ENCODE measurements at regions not wholly inside any gene's neighbourhood (a gene's known extent, or its start where the extent isn't known, plus 50 kb on each side); places are given as distances from the start of the nearest gene placed in this dataset.
A peak's percentile ranks its signal among the peaks of the same experiment; 100 is the strongest.

- no TSS peak for BruUV-seq (replicated peaks)
- no peak for DNase-seq (ENCODE audit: low read depth, low spot score)
- intact Hi-C loops (cut with micrococcal nuclease; ENCODE audit: unreplicated experiment) = loop anchor here (5.0 to 10.0 kb wide), 2 partner anchors 144 to 403 kb away; no protein-coding TSS in a partner anchor
- ATAC-seq = no peak
- Histone ChIP-seq H3K27ac (ENCODE audit: low read length) (peak overlapping the region; percentile 61), H3K4me1 (ENCODE audit: control insufficient read depth, insufficient read depth, low read length) (peaks cover 56% of the 10 kb centered on the region), H3K36me3 (ENCODE audit: control insufficient read depth, insufficient read depth, low read length) (no peaks in the 10 kb centered on the region), H3K27me3 (ENCODE audit: control insufficient read depth, insufficient read depth, low read length) (no peaks in the 10 kb centered on the region), H3K9me3 (ENCODE audit: control insufficient read depth, insufficient read depth, low read depth, low read length) (no peaks in the 10 kb centered on the region), H3K4me3 (ENCODE audit: low read depth in 2 of 2, low read length in 2 of 2) (peak overlapping the region; percentile 3 to 19; a peak in 2 of 4 replicates)
- CTCF ChIA-PET = interaction anchor here (0.6 kb wide), 1 partner anchor 43 kb away, joined by 3 read pairs; no protein-coding TSS in a partner anchor
- TF ChIP-seq, protein P1, sequence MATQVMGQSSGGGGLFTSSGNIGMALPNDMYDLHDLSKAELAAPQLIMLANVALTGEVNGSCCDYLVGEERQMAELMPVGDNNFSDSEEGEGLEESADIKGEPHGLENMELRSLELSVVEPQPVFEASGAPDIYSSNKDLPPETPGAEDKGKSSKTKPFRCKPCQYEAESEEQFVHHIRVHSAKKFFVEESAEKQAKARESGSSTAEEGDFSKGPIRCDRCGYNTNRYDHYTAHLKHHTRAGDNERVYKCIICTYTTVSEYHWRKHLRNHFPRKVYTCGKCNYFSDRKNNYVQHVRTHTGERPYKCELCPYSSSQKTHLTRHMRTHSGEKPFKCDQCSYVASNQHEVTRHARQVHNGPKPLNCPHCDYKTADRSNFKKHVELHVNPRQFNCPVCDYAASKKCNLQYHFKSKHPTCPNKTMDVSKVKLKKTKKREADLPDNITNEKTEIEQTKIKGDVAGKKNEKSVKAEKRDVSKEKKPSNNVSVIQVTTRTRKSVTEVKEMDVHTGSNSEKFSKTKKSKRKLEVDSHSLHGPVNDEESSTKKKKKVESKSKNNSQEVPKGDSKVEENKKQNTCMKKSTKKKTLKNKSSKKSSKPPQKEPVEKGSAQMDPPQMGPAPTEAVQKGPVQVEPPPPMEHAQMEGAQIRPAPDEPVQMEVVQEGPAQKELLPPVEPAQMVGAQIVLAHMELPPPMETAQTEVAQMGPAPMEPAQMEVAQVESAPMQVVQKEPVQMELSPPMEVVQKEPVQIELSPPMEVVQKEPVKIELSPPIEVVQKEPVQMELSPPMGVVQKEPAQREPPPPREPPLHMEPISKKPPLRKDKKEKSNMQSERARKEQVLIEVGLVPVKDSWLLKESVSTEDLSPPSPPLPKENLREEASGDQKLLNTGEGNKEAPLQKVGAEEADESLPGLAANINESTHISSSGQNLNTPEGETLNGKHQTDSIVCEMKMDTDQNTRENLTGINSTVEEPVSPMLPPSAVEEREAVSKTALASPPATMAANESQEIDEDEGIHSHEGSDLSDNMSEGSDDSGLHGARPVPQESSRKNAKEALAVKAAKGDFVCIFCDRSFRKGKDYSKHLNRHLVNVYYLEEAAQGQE (IDR thresholded peaks at IDR 0.05; ENCODE audit: insufficient read depth in 1 of 2, low read depth in 2 of 2, low read length in 1 of 2) = no peak
- no peak for TF ChIP-seq TCF7L2 (IDR thresholded peaks at IDR 0.05; ENCODE audit: low read depth, low read length)
- TF ChIP-seq POLR2AphosphoS5 (IDR thresholded peaks at IDR 0.05; ENCODE audit: low read depth, low read length) = no peak
- POLR2A ChIA-PET = interaction anchor here (0.6 to 0.7 kb wide), 2 partner anchors 21 to 42 kb away, joined by 3 read pairs; no protein-coding TSS in a partner anchor
- in situ Hi-C loops (cut with HindIII; ENCODE audit: low pct_unique_long_range_greater_than_20kb, low sequenced_read_pairs) = no loop called here
These were observed 147.9 kb downstream of the SOX4 start for GRCh38 chr6:21741221-21742109.

- peak; percentile 39; the same call in 1 of the 2 replicates for ATAC-seq
- in situ Hi-C loops (cut with HindIII; ENCODE audit: low pct_unique_long_range_greater_than_20kb, low sequenced_read_pairs) (no loop called here), intact Hi-C loops (cut with micrococcal nuclease; ENCODE audit: unreplicated experiment) (loop anchor here (5.0 to 10.0 kb wide), 2 partner anchors 145 to 403 kb away; no protein-coding TSS in a partner anchor)
- Histone ChIP-seq H3K4me1 (ENCODE audit: control insufficient read depth, insufficient read depth, low read length) (peaks cover 61% of the 10 kb centered on the region), H3K27me3 (ENCODE audit: control insufficient read depth, insufficient read depth, low read length) (no peaks in the 10 kb centered on the region), H3K36me3 (ENCODE audit: control insufficient read depth, insufficient read depth, low read length) (no peaks in the 10 kb centered on the region), H3K4me3 (ENCODE audit: low read depth in 2 of 2, low read length in 2 of 2) (peak overlapping the region in 1 of 2 experiments; percentile 26; a peak in 2 of 4 replicates), H3K27ac (ENCODE audit: low read length) (peak overlapping the region; percentile 61), H3K9me3 (ENCODE audit: control insufficient read depth, insufficient read depth, low read depth, low read length) (no peaks in the 10 kb centered on the region)
- no TSS peak for BruUV-seq (replicated peaks)
- no peak for DNase-seq (ENCODE audit: low read depth, low spot score)
- ChIA-PET CTCF (interaction anchor here (0.6 kb wide), 1 partner anchor 151 kb away, joined by 3 read pairs; no protein-coding TSS in a partner anchor), POLR2A (no interaction called here)
- TF ChIP-seq POLR2AphosphoS5 (IDR thresholded peaks at IDR 0.05; ENCODE audit: low read depth, low read length) (no peak), TCF7L2 (IDR thresholded peaks at IDR 0.05; ENCODE audit: low read depth, low read length) (peak; percentile 82)
These were observed 148.7 kb downstream of the SOX4 start for GRCh38 chr6:21742238-21742660.

GRCh38 chr6:21744331-21744730, 150.8 kb downstream of the SOX4 start:
- ATAC-seq (no peak), DNase-seq (ENCODE audit: low read depth, low spot score) (no peak)
- ChIA-PET CTCF (no interaction called here), POLR2A (no interaction called here)
- Histone ChIP-seq H3K4me1 (ENCODE audit: control insufficient read depth, insufficient read depth, low read length) (peaks cover 62% of the 10 kb centered on the region), H3K4me3 (ENCODE audit: low read depth in 2 of 2, low read length in 2 of 2) (no peak overlapping the region), H3K27ac (ENCODE audit: low read length) (peak overlapping the region; percentile 61; the same call in 1 of the 2 replicates), H3K27me3 (ENCODE audit: control insufficient read depth, insufficient read depth, low read length) (no peaks in the 10 kb centered on the region), H3K36me3 (ENCODE audit: control insufficient read depth, insufficient read depth, low read length) (no peaks in the 10 kb centered on the region), H3K9me3 (ENCODE audit: control insufficient read depth, insufficient read depth, low read depth, low read length) (no peaks in the 10 kb centered on the region)
- in situ Hi-C loops (cut with HindIII; ENCODE audit: low pct_unique_long_range_greater_than_20kb, low sequenced_read_pairs) (no loop called here), intact Hi-C loops (cut with micrococcal nuclease; ENCODE audit: unreplicated experiment) (loop anchor here (5.0 to 10.0 kb wide), 2 partner anchors 147 to 400 kb away; no protein-coding TSS in a partner anchor)
- BruUV-seq (replicated peaks) = no TSS peak
- TF ChIP-seq TCF7L2 (IDR thresholded peaks at IDR 0.05; ENCODE audit: low read depth, low read length) (no peak), CTCF (IDR thresholded peaks at IDR 0.05) (no peak), SIN3A (IDR thresholded peaks at IDR 0.05; ENCODE audit: borderline replicate concordance, insufficient read depth, low read depth, low read length) (no peak), POLR2AphosphoS5 (IDR thresholded peaks at IDR 0.05; ENCODE audit: low read depth, low read length) (no peak)
- TF ChIP-seq, protein P1 (IDR thresholded peaks at IDR 0.05; ENCODE audit: insufficient read depth in 1 of 2, low read depth in 2 of 2, low read length in 1 of 2) = no peak
